HEK293 (cell line): ENCODE measurements at regions not wholly inside any gene's neighbourhood (a gene's known extent, or its start where the extent isn't known, plus 50 kb on each side); places are given as distances from the start of the nearest gene placed in this dataset.

Source experiments
- SP2 ChIP-seq: fragments of 450-650 bp; formaldehyde crosslinking; IDR thresholded peaks from 2 replicates; pipeline ENCODE4 v1.5.1; 2016; ENCODE audit warnings: missing biosample characterization, missing genetic modification characterization
- TCF7L2 ChIP-seq: IDR thresholded peaks from 2 replicates; pipeline ENCODE4 v1.6.1; 2011; ENCODE audit warnings: low read depth, mild to moderate bottlenecking, inconsistent platforms, low read length, moderate library complexity, borderline replicate concordance
- ZNF292 ChIP-seq: fragments of 450-650 bp; formaldehyde crosslinking; IDR thresholded peaks from 2 replicates; pipeline ENCODE4 v1.5.1; 2016; ENCODE audit warnings: low read depth, missing biosample characterization, missing genetic modification characterization, borderline replicate concordance
- ZNF654 ChIP-seq: fragments of 450-650 bp; formaldehyde crosslinking; IDR thresholded peaks from 2 replicates; pipeline ENCODE4 v1.5.1; 2016; ENCODE audit warnings: low read depth, missing biosample characterization, missing genetic modification characterization
- TF ChIP-seq, protein P1 (sequence below): fragments of 450-650 bp; formaldehyde crosslinking; IDR thresholded peaks from 2 replicates; pipeline ENCODE4 v1.5.1; 2016; ENCODE audit warnings: missing biosample characterization, missing genetic modification characterization
- TF ChIP-seq, protein P2 (sequence below): fragments of 450-650 bp; formaldehyde crosslinking; IDR thresholded peaks from 2 replicates; pipeline ENCODE4 v1.5.1; 2016; ENCODE audit warnings: missing biosample characterization, missing genetic modification characterization, low read depth

DNA sequence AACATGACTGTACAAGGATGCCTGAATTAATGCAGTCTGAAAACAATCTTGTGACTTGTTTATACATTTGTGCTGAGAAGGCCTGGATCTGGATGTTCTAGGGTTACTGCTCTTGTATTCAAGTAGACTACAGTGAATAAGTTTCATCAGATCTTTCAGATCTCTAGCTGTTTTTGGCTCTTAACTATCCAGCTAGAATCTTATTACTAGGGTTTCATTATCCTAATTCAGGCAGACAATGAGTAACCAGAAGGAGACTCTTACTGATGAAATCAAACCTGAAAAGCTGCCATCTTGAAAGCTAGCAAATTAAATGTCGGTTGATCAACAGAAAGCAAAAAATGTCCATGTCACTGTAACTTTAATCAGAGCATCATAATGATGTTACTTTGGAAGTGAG lies 112.5 kb upstream of the KCNK2 start:
- TF ChIP-seq ZNF292 (tag by site-specific recombination): no peak
- TF ChIP-seq TCF7L2: no peak
- no peak for TF ChIP-seq SP2 (tag by site-specific recombination)
- TF ChIP-seq, protein P1, sequence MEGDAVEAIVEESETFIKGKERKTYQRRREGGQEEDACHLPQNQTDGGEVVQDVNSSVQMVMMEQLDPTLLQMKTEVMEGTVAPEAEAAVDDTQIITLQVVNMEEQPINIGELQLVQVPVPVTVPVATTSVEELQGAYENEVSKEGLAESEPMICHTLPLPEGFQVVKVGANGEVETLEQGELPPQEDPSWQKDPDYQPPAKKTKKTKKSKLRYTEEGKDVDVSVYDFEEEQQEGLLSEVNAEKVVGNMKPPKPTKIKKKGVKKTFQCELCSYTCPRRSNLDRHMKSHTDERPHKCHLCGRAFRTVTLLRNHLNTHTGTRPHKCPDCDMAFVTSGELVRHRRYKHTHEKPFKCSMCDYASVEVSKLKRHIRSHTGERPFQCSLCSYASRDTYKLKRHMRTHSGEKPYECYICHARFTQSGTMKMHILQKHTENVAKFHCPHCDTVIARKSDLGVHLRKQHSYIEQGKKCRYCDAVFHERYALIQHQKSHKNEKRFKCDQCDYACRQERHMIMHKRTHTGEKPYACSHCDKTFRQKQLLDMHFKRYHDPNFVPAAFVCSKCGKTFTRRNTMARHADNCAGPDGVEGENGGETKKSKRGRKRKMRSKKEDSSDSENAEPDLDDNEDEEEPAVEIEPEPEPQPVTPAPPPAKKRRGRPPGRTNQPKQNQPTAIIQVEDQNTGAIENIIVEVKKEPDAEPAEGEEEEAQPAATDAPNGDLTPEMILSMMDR (tag by site-specific recombination): no peak
- TF ChIP-seq, protein P2, sequence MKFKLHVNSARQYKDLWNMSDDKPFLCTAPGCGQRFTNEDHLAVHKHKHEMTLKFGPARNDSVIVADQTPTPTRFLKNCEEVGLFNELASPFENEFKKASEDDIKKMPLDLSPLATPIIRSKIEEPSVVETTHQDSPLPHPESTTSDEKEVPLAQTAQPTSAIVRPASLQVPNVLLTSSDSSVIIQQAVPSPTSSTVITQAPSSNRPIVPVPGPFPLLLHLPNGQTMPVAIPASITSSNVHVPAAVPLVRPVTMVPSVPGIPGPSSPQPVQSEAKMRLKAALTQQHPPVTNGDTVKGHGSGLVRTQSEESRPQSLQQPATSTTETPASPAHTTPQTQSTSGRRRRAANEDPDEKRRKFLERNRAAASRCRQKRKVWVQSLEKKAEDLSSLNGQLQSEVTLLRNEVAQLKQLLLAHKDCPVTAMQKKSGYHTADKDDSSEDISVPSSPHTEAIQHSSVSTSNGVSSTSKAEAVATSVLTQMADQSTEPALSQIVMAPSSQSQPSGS (tag by site-specific recombination): no peak
- TF ChIP-seq ZNF654: no peak
